A673 (cell line): ENCODE measurements at regions not wholly inside any gene's neighbourhood (a gene's known extent, or its start where the extent isn't known, plus 50 kb on each side); places are given as distances from the start of the nearest gene placed in this dataset.

Experiments used
- EZH2 ChIP-seq: fragments of 200-600 bp; sonication (generic); IDR thresholded peaks from 2 replicates; pipeline ENCODE4 v1.6.1; 2017; ENCODE audit warnings: borderline replicate concordance, low read depth, mild to moderate bottlenecking, mixed read lengths, antibody characterized with exemption, low read length; ENCODE audit not compliant: poor library complexity, severe bottlenecking
- TF ChIP-seq, protein P1 (sequence below): fragments of 300-800, 200-600 bp; sonication (generic); conservative IDR thresholded peaks from 2 replicates; pipeline ENCODE4 v1.5.1; 2017; ENCODE audit warnings: low read depth, mild to moderate bottlenecking, antibody characterized with exemption, low read length, moderate library complexity, mixed read lengths

DNA sequence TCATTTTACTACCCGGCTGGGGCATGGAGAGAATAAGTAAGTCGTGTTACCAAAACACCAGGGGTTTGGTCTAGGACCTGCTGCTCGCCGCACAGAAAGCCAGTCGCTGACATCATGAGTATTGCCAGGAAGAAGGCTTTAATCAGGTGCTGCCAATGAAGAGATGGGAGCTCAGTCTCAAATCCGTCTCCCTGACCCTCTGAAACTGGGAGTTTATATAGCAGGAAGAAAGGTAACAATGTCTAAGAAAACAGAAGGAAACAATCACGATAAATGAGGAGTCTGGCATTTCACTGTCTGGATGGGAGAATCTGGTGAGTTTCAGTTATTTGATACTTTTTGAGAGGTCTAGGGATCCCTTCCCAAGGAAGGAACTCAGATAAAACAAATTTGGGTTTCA lies 437.9 kb upstream of the JARID2 start:
- TF ChIP-seq, protein P1, sequence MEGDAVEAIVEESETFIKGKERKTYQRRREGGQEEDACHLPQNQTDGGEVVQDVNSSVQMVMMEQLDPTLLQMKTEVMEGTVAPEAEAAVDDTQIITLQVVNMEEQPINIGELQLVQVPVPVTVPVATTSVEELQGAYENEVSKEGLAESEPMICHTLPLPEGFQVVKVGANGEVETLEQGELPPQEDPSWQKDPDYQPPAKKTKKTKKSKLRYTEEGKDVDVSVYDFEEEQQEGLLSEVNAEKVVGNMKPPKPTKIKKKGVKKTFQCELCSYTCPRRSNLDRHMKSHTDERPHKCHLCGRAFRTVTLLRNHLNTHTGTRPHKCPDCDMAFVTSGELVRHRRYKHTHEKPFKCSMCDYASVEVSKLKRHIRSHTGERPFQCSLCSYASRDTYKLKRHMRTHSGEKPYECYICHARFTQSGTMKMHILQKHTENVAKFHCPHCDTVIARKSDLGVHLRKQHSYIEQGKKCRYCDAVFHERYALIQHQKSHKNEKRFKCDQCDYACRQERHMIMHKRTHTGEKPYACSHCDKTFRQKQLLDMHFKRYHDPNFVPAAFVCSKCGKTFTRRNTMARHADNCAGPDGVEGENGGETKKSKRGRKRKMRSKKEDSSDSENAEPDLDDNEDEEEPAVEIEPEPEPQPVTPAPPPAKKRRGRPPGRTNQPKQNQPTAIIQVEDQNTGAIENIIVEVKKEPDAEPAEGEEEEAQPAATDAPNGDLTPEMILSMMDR: no peak
- no peak for TF ChIP-seq EZH2
